ENCODE measurements at regions not wholly inside any gene's neighbourhood (a gene's known extent, or its start where the extent isn't known, plus 50 kb on each side); places are given as distances from the start of the nearest gene placed in this dataset.

- no peaks in the 10 kb centered on the region for H3K4me1 ChIP-seq (ENCODE audit: control insufficient read depth in 5 of 5, insufficient read depth in 5 of 5, low read length in 5 of 5)
- no peaks in the 10 kb centered on the region for H3K27me3 ChIP-seq (ENCODE audit: control insufficient read depth in 5 of 5, insufficient read depth in 4 of 5, low read length in 5 of 5)
- H3K4me3 ChIP-seq (ENCODE audit: low read depth in 1 of 5, low read length in 5 of 5), result no peak overlapping the region
- no peak overlapping the region for H3K9ac ChIP-seq (ENCODE audit: low read length in 5 of 5)
- peaks cover 7 to 33% (median 27%) of the 10 kb centered on the region in 5 donors for H3K9me3 ChIP-seq (ENCODE audit: control insufficient read depth in 5 of 5, low read length in 5 of 5)
- no peak overlapping the region for H3K27ac ChIP-seq (ENCODE audit: low read depth, low read length)
- no peaks in the 10 kb centered on the region for H3K36me3 ChIP-seq (ENCODE audit: control insufficient read depth in 5 of 5, insufficient read depth in 5 of 5, low read length in 5 of 5)
Measured at GRCh38 chr7:46968003-46968402, 613.9 kb downstream of the TNS3 start.

GRCh38 chr7:46963719-46964118 lies 618.2 kb downstream of the TNS3 start:
- Histone ChIP-seq H3K27ac (ENCODE audit: low read depth, low read length) (no peak overlapping the region), H3K9ac (ENCODE audit: low read length in 5 of 5) (no peak overlapping the region), H3K36me3 (ENCODE audit: control insufficient read depth in 5 of 5, insufficient read depth in 5 of 5, low read length in 5 of 5) (no peaks in the 10 kb centered on the region), H3K27me3 (ENCODE audit: control insufficient read depth in 5 of 5, insufficient read depth in 4 of 5, low read length in 5 of 5) (no peaks in the 10 kb centered on the region), H3K4me1 (ENCODE audit: control insufficient read depth in 5 of 5, insufficient read depth in 5 of 5, low read length in 5 of 5) (no peaks in the 10 kb centered on the region), H3K9me3 (ENCODE audit: control insufficient read depth in 5 of 5, low read length in 5 of 5) (peaks cover 7 to 39% (median 37%) of the 10 kb centered on the region in 5 donors), H3K4me3 (ENCODE audit: low read depth in 1 of 5, low read length in 5 of 5) (no peak overlapping the region)

- H3K27me3 ChIP-seq (ENCODE audit: control insufficient read depth in 5 of 5, insufficient read depth in 4 of 5, low read length in 5 of 5), result no peaks in the 10 kb centered on the region
- no peak overlapping the region for H3K4me3 ChIP-seq (ENCODE audit: low read depth in 1 of 5, low read length in 5 of 5)
- H3K9ac ChIP-seq (ENCODE audit: low read length in 5 of 5), result no peak overlapping the region
- no peaks in the 10 kb centered on the region for H3K36me3 ChIP-seq (ENCODE audit: control insufficient read depth in 5 of 5, insufficient read depth in 5 of 5, low read length in 5 of 5)
- peaks cover 7 to 37% (median 33%) of the 10 kb centered on the region in 5 donors for H3K9me3 ChIP-seq (ENCODE audit: control insufficient read depth in 5 of 5, low read length in 5 of 5)
- H3K27ac ChIP-seq (ENCODE audit: low read depth, low read length), result no peak overlapping the region
- H3K4me1 ChIP-seq (ENCODE audit: control insufficient read depth in 5 of 5, insufficient read depth in 5 of 5, low read length in 5 of 5), result no peaks in the 10 kb centered on the region
Measured at GRCh38 chr7:46960970-46961369, 620.9 kb downstream of the TNS3 start.

GRCh38 chr7:46957195-46957594 lies 624.7 kb downstream of the TNS3 start:
- H3K4me3 ChIP-seq (ENCODE audit: low read depth in 1 of 5, low read length in 5 of 5), result no peak overlapping the region
- no peaks in the 10 kb centered on the region for H3K4me1 ChIP-seq (ENCODE audit: control insufficient read depth in 5 of 5, insufficient read depth in 5 of 5, low read length in 5 of 5)
- no peak overlapping the region for H3K27ac ChIP-seq (ENCODE audit: low read depth, low read length)
- no peaks in the 10 kb centered on the region for H3K27me3 ChIP-seq (ENCODE audit: control insufficient read depth in 5 of 5, insufficient read depth in 4 of 5, low read length in 5 of 5)
- H3K36me3 ChIP-seq (ENCODE audit: control insufficient read depth in 5 of 5, insufficient read depth in 5 of 5, low read length in 5 of 5), result no peaks in the 10 kb centered on the region
- no peak overlapping the region for H3K9ac ChIP-seq (ENCODE audit: low read length in 5 of 5)
- peaks cover 0 to 10% (median 3%) of the 10 kb centered on the region in 5 donors for H3K9me3 ChIP-seq (ENCODE audit: control insufficient read depth in 5 of 5, low read length in 5 of 5)

GRCh38 chr7:46955531-46955930 lies 626.4 kb downstream of the TNS3 start:
- no peaks in the 10 kb centered on the region for H3K36me3 ChIP-seq (ENCODE audit: control insufficient read depth in 5 of 5, insufficient read depth in 5 of 5, low read length in 5 of 5)
- peaks cover 0 to 3% (median 0%) of the 10 kb centered on the region in 5 donors for H3K9me3 ChIP-seq (ENCODE audit: control insufficient read depth in 5 of 5, low read length in 5 of 5)
- H3K4me1 ChIP-seq (ENCODE audit: control insufficient read depth in 5 of 5, insufficient read depth in 5 of 5, low read length in 5 of 5), result no peaks in the 10 kb centered on the region
- no peak overlapping the region for H3K4me3 ChIP-seq (ENCODE audit: low read depth in 1 of 5, low read length in 5 of 5)
- H3K27ac ChIP-seq (ENCODE audit: low read depth, low read length), result no peak overlapping the region
- no peaks in the 10 kb centered on the region for H3K27me3 ChIP-seq (ENCODE audit: control insufficient read depth in 5 of 5, insufficient read depth in 4 of 5, low read length in 5 of 5)
- H3K9ac ChIP-seq (ENCODE audit: low read length in 5 of 5), result no peak overlapping the region

- Histone ChIP-seq H3K36me3 (ENCODE audit: control insufficient read depth in 5 of 5, insufficient read depth in 5 of 5, low read length in 5 of 5) (no peaks in the 10 kb centered on the region), H3K27me3 (ENCODE audit: control insufficient read depth in 5 of 5, insufficient read depth in 4 of 5, low read length in 5 of 5) (no peaks in the 10 kb centered on the region)
Measured at GRCh38 chr7:46954181-46954580, 627.7 kb downstream of the TNS3 start.

GRCh38 chr7:46953008-46953407 lies 628.9 kb downstream of the TNS3 start:
- no peaks in the 10 kb centered on the region for H3K9me3 ChIP-seq (ENCODE audit: control insufficient read depth in 5 of 5, low read length in 5 of 5)
- no peaks in the 10 kb centered on the region for H3K36me3 ChIP-seq (ENCODE audit: control insufficient read depth in 5 of 5, insufficient read depth in 5 of 5, low read length in 5 of 5)
- H3K27me3 ChIP-seq (ENCODE audit: control insufficient read depth in 5 of 5, insufficient read depth in 4 of 5, low read length in 5 of 5), result no peaks in the 10 kb centered on the region
- H3K9ac ChIP-seq (ENCODE audit: low read length in 5 of 5), result no peak overlapping the region
- no peak overlapping the region for H3K27ac ChIP-seq (ENCODE audit: low read depth, low read length)
- no peak overlapping the region for H3K4me3 ChIP-seq (ENCODE audit: low read depth in 1 of 5, low read length in 5 of 5)
- no peaks in the 10 kb centered on the region for H3K4me1 ChIP-seq (ENCODE audit: control insufficient read depth in 5 of 5, insufficient read depth in 5 of 5, low read length in 5 of 5)

More at GRCh38 chr7:46954181-46954580, 627.7 kb downstream of the TNS3 start:
- H3K4me3 ChIP-seq (ENCODE audit: low read depth in 1 of 5, low read length in 5 of 5), result no peak overlapping the region
- H3K9ac ChIP-seq (ENCODE audit: low read length in 5 of 5), result no peak overlapping the region
- H3K27ac ChIP-seq (ENCODE audit: low read depth, low read length), result no peak overlapping the region
- H3K9me3 ChIP-seq (ENCODE audit: control insufficient read depth in 5 of 5, low read length in 5 of 5), result peaks cover 0 to 3% (median 0%) of the 10 kb centered on the region in 5 donors
- H3K4me1 ChIP-seq (ENCODE audit: control insufficient read depth in 5 of 5, insufficient read depth in 5 of 5, low read length in 5 of 5), result no peaks in the 10 kb centered on the region

GRCh38 chr7:46949270-46949931 lies 632.5 kb downstream of the TNS3 start:
- no peaks in the 10 kb centered on the region for H3K9me3 ChIP-seq (ENCODE audit: control insufficient read depth in 5 of 5, low read length in 5 of 5)
- H3K9ac ChIP-seq (ENCODE audit: low read length in 5 of 5), result no peak overlapping the region
- peaks cover 0 to 5% (median 0%) of the 10 kb centered on the region in 5 donors for H3K4me1 ChIP-seq (ENCODE audit: control insufficient read depth in 5 of 5, insufficient read depth in 5 of 5, low read length in 5 of 5)
- no peaks in the 10 kb centered on the region for H3K27me3 ChIP-seq (ENCODE audit: control insufficient read depth in 5 of 5, insufficient read depth in 4 of 5, low read length in 5 of 5)
- no peak overlapping the region for H3K4me3 ChIP-seq (ENCODE audit: low read depth in 1 of 5, low read length in 5 of 5)
- H3K36me3 ChIP-seq (ENCODE audit: control insufficient read depth in 5 of 5, insufficient read depth in 5 of 5, low read length in 5 of 5), result no peaks in the 10 kb centered on the region
- H3K27ac ChIP-seq (ENCODE audit: low read depth, low read length), result no peak overlapping the region

GRCh38 chr7:46948716-46949115 lies 633.2 kb downstream of the TNS3 start:
- Histone ChIP-seq H3K27me3 (ENCODE audit: control insufficient read depth in 5 of 5, insufficient read depth in 4 of 5, low read length in 5 of 5) (no peaks in the 10 kb centered on the region), H3K4me1 (ENCODE audit: control insufficient read depth in 5 of 5, insufficient read depth in 5 of 5, low read length in 5 of 5) (peaks cover 0 to 8% (median 4%) of the 10 kb centered on the region in 5 donors), H3K9ac (ENCODE audit: low read length in 5 of 5) (no peak overlapping the region), H3K4me3 (ENCODE audit: low read depth in 1 of 5, low read length in 5 of 5) (no peak overlapping the region), H3K9me3 (ENCODE audit: control insufficient read depth in 5 of 5, low read length in 5 of 5) (no peaks in the 10 kb centered on the region), H3K36me3 (ENCODE audit: control insufficient read depth in 5 of 5, insufficient read depth in 5 of 5, low read length in 5 of 5) (no peaks in the 10 kb centered on the region), H3K27ac (ENCODE audit: low read depth, low read length) (no peak overlapping the region)

- Histone ChIP-seq H3K9me3 (ENCODE audit: control insufficient read depth in 5 of 5, low read length in 5 of 5) (no peaks in the 10 kb centered on the region), H3K4me1 (ENCODE audit: control insufficient read depth in 5 of 5, insufficient read depth in 5 of 5, low read length in 5 of 5) (peaks cover 0 to 10% (median 5%) of the 10 kb centered on the region in 5 donors), H3K36me3 (ENCODE audit: control insufficient read depth in 5 of 5, insufficient read depth in 5 of 5, low read length in 5 of 5) (no peaks in the 10 kb centered on the region), H3K27ac (ENCODE audit: low read depth, low read length) (no peak overlapping the region), H3K4me3 (ENCODE audit: low read depth in 1 of 5, low read length in 5 of 5) (no peak overlapping the region), H3K27me3 (ENCODE audit: control insufficient read depth in 5 of 5, insufficient read depth in 4 of 5, low read length in 5 of 5) (no peaks in the 10 kb centered on the region), H3K9ac (ENCODE audit: low read length in 5 of 5) (no peak overlapping the region)
Measured at GRCh38 chr7:46945328-46945727, 636.6 kb downstream of the TNS3 start.
